T-helper 2 cell treated with Interferon-gamma antibody and Interleukin-4, amounts not matched to agents 100 ng/mL and 5 ng/mL, for 36 hours (primary cell): ENCODE measurements at regions not wholly inside any gene's neighbourhood (a gene's known extent, or its start where the extent isn't known, plus 50 kb on each side); places are given as distances from the start of the nearest gene placed in this dataset.

ENCODE experiments used
- intact Hi-C: fragments of 100-400 bp; cut with micrococcal nuclease; formaldehyde crosslinking; loops from one replicate; pipeline ENCODE4 v1.15.1; 2023

DNA sequence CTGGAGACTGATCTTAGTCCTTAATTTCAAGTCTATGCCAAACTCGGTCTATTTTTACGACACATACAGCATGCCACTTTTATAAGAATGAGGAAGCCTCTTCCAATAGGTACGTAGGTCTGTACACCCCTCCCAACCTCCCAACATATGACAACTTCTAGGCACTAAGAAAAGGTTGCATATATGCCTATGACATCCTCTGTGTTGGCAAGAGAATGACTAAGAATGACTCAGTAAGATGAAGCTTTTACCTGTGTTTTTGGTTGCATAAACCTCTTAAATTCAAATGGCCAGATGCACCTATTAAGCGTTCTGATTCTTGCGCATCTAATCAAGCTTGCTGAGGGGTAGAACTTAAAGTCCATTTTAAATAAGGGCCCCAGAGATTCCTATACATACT, 586.4 kb upstream of the ZEB2 start:
- intact Hi-C loops, result no loop called here

DNA sequence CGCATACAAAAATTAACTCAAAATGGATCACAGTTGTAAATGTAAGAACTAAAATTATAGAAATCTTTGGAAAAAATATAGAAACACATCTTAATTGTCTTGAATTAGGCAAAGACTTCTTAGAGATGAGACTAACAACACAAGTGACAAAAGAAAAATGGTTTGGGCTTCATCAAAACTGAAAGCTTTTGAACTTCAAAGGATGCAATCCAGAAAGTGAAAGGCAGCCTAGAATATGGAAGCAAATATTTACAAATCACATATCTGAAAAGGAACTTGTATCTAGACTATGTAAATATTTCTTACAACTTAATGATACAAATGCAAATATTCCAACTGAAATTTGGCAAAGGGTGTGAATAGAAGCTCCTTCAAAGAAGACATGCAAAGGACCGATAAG, 582.8 kb upstream of the ZEB2 start:
- intact Hi-C loops, result no loop called here

DNA sequence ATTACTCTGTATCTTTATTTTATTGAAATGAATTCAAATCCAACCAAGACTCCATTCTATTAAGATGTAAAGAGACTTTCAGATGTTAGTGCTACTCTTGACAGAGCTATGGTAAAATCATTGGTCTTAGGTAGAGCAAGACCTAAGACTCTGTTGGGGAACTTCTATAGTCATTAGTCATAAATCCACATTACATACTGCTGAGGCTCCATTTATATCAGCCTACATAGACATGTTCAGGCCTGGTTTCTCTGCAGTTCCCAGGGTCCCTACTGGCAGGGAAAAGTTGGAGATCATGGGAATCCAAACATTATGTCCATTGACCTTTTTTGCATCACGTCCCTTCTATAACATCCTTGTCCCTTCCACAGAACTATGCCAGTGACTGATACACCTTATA, 580.4 kb upstream of the ZEB2 start:
- intact Hi-C loops, result no loop called here

DNA sequence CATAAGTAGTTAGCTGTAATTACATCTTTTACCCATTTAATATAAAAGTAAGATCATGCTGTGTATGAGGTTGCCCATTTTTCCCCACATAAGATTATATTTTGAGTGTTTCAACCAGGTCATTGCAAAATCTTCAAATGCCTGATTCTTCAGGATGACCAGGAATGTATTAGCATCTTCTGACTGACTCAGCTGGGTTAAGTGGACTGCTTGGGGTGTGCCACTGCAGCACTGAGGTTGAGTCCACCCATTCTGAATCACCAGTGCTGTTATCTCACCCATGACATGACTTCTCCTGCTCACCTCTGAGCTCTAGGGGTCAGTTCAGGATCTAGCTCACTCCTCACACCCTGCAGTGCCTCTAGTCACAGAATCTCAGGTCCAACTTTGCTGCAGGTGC, 576.7 kb upstream of the ZEB2 start:
- intact Hi-C loops, result no loop called here

DNA sequence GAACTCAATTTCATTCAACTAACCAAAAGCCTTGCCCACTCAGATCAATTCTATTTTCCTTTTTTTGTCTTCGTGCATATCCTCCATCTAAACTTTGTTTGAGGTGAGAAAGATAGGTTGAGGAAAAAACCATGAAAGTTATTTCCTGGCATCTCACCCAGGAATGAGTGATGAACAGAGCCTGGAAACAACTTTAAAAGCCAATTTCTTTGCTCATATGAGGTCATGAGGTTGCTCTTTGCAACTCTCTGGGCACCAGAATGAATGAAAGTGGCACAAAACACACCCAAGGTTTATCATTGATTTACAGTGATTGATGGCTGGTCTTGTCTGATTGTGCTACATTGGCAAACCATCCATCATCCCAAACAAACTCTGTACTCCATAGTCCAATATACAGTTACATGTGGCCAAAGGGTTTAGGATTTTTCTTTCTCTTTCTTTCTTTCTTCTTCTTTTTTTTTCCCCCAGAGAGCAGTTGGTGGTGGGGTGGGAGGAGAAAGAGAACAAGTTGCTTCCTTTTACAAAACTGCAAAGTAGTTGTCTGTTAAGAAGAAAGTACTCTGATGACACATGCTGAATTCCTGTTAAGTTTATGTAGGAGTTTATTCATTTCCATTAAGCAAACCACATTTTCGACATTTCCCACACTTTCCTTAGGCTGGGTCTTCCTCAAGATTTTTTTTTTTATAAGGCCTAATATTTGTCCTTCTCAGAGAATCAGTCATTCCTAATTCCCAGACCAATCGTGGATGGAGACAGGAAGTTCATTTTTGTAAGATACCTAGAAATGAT, 575.9 kb upstream of the ZEB2 start:
- intact Hi-C loops, result no loop called here

DNA sequence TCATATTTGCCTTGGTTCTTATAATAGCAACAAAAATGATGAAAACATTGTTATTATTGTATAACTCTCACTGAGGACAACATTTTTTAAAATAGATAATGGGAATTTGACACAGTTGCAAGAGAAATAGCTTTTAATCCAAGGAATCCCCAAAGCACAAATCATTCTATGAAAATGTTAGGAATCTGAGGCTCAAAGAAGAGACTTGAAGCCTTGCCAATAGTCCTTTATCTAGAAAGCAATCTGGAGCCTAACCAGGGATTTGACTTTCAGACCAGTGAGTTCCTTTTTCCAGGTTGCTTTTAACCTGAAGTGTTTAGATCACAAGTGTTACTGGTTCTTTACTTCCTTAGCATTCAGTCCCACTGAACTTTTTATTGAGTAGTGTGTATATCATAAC, 574.5 kb upstream of the ZEB2 start:
- intact Hi-C loops, result no loop called here

DNA sequence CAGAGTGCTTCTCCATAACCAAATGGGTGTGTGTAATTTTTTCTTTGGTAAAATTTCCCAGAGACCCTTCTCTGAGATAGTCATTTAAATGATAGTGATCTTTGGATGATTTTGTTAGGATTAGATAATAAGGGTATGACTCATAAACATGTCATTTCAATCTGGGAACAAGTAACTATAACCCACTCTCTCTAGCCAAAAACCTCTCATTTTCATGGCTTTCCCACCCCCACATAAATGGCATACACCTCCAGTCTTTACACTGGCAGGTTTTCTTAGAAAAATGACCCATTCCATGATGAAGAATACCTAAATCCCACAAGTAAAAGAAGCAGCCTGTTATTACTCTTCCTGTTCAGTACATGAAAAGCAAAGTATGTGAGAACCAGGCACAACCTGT, 572.0 kb upstream of the ZEB2 start:
- intact Hi-C loops, result no loop called here

DNA sequence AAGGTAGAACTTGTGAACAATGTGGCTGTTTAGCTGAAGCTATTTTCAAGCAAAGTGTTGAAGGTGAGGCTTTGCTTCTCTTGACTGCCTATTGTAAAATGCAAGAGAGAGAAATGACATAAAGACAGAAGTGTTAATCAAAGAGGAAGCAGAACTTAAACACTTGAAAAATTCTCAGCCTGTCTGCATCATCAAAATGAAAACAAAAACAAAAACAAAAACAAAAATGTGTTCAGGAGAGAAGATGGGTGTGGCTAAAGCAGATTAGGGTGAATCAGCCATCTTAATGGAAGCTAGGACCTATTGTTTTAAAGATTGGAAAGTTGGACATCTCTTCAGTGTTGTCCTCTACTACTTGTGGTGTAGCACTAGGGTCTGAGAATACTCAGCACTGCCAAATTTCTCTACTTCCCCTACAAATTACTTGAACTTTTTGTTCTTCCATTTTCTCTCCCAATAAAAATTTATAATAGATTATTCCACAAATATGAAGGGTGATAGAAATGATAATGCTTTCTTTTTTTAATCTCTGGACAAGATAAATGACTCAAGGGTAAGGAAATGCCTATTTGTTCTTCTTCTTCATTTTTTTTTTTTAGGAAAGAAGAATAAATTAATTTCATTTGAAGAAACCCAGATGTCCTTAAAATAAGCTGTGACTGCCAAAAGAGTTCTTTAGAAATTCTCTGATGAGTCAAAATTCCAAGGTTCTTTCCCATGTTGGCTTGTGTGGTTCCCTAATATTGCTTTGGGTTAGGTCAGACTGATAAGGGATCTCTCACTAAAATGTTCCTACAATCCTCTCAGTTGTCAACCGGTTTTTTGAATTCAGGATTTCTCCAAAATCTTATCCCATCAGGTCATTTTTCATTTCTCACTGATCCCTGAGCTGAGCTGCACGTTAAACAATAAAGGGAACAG, 571.2 kb upstream of the ZEB2 start:
- intact Hi-C loops, result no loop called here

DNA sequence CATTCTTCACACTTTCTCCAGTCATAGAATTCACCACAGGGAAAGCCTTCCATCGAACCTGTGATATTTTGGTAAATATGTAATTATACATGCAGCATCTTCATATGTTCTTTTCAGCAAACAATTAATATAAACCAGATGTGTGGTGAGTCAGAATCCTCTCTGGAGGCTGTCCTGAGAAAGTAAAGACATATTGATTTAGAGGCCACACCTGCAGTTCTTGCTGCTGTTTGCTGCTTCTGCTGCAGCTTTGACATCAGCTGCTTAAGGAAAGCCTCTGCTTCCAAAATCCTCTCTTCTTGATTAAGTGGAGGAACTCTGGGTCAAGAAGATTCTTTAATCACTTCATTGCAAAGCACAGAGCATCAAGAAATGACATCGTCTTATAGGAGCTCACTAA, 568.8 kb upstream of the ZEB2 start:
- intact Hi-C loops, result no loop called here

DNA sequence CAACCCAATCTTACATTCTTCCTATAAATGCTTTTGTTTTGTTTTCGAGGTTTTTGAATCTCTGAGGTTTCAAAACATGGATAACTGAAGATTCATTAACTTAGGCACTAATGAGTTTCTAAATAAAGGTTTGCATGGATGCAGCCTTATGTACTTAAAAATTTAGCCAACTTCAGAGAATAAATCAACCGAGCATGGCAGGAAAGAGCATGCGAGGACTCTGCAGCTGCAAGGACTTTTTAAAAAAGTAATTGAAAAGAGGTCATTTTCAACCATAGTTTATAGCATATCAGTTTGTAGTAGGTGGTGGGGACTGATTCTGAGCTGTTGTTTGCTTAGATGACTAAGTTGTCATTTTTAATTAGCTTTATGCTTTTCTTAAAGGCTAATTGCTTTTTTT, 567.0 kb upstream of the ZEB2 start:
- intact Hi-C loops, result no loop called here

DNA sequence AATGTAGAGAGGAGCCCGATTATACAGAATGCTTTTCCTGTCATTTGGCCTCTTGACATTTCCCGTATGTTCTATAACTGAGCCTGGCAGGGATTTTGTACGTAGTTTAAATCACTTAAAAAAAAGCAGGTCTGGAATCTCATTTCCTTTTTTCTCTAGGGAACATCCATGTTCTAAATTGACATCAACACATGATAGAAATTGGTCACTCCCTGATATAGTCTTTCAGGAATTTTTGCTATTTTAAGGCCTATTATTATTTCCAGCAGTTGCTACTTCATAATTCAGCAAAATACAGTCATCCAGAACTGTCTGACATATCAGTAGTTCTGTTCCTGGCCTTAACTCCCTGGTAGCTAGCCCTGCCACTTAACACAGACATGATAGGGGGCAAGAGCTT, 565.7 kb upstream of the ZEB2 start:
- intact Hi-C loops, result no loop called here

DNA sequence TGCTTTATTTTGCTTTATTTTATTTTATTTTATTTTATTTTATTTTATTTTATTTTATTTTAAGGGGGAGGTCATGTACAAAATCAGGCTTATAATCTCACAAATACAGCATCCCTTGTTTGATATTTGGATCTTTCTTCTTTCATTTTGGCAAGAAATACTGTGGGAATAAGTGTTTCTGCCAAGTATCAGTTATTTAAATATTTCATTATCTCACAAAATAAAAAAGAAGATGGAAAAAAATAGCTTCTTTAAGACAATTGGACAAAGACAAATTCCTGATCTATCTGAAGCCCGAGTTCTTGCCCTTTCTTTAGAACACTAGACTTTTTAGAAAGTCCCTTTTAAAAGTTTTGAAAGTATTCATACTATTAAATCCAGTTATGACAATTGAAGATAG, 560.5 kb upstream of the ZEB2 start:
- intact Hi-C loops, result no loop called here

DNA sequence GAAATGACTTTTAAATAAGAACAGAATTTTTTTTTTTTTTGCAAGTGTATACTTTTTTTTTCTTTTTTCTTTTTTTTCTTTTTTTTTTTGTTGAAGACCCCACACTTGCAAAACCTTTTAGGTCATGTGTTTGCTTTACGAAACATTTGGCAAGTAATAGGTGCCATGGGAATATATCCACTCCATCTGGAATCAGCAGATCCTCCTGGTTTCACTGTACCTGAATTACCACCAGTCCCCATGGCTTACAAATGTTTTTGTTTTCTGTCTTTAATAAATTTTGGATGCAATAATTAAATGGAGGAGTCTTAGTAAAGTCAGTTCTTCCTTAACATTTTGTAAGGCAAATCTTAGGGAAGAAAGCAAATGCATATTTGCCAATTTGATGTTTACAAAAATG, 559.7 kb upstream of the ZEB2 start:
- intact Hi-C loops, result no loop called here

DNA sequence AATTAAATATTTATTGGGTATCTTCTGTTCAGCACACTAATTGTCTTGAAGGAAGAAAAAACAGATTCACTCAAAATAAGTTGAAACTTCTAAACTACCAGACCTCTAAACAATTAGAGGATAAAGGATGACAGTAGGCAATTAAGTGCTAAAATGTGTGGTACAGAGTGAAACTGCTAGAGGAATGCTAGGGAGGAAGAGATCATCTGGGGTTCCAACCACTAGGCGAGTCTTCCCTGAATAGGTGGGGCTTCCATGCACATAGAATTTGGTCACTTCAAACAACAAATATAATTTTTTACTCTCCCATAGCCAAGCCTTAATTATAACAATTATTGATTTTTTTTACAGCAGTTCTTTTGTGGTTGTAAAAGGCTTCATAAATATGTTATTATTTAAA, 559.0 kb upstream of the ZEB2 start:
- intact Hi-C loops, result no loop called here

DNA sequence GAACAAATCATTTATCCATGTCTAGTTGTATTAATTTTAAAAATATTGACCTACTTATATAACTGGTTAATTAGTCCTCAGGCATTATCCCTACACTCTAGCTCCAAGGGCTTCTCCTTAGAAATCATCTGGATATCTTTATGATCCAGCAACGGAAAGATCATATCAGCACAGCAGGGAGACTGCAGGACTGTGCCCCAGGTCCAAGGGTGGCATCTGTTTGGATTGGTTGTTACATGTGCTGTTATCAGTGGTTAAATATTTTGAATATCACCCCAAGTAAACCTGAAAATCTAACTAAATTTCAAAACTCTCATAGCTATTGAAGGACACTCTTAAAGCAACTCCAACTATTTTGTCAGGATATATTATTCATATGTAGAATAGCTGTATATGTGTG, 556.2 kb upstream of the ZEB2 start:
- intact Hi-C loops, result no loop called here

DNA sequence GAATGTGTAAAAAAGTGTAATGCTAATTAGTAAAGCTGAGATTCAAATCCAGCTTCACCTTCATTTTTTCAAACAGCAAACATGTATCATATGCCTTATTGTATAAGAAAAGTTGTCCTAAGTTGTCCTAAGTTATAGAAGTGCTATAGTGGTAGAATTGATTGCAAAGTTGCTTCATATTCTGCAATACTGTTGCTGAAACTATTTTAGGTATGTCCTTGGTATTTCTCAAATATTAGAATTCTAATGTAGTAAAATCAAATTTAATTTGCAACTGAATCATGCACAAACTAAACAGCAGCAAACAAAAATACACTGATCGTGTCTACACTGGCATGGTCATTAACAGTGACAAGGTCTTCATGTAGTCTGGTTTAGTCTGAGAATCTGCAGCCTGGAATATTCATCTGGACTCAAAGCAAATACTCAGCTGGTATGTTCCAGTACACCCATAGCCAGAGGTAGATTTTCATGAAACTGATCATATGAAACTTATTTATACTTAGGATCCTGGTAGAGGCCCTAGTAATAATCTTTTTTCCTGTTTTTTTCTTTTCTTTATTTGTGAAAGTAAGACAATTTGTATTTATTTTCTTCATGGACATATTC, 555.6 kb upstream of the ZEB2 start:
- intact Hi-C loops, result no loop called here

DNA sequence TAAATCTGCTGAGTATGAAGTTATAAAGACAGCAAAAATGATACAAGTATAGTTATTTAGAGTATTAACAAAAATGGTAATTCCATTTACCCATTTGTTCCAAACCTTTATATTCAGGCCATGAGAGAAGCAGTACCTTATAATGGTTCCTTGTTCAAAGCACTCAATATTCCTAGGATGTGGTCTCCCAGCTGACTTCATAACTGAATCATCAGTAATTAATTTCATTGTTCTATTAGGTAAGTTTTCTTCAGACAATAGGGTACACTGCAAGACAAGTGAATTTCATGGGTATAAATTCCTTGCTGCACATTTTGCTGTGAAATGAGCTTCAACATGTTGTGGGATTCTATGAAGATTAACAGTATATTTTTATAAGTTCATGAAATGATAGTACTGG, 550.8 kb upstream of the ZEB2 start:
- intact Hi-C loops, result no loop called here

DNA sequence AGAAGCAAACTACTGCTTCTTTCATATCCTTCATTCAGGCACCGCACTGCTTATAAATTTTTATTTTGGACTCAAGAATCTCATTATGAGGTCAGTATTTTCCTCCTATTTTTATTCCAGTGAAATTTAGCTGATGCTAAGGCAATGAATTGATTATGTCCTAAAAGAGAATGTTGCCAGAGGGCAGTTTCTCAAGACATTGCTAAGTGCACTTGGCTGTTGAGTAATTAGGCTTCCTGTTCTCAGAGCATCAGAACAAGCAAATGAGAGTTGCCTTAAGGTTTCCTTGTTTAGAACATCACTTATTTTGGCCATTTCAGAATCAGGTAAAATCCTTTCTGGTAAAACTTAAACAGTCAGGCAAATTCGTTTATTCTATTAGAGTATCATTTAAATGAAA, 548.6 kb upstream of the ZEB2 start:
- intact Hi-C loops, result no loop called here

DNA sequence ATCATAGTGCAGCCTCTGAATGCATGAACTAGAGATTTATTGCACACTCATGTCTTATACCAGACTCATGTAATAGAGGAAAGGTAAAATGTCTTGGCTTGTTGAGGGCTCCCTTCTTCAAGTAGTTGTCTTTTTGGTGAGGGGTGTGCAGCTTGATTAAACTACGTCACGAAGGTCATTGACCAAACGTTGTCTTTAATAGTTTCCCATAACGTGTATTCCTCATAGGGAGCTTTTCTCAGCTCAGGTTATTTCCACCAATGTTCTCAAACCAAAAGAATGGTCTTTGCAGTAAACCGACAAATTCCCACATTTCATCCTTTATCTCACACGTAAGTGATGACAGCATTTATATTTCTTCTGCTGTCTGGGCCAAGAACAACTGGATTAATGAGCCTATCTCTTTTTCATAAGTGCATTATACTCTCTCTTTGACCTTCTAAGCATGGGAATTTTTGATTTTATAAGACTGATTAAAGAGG, 547.7 kb upstream of the ZEB2 start:
- intact Hi-C loops, result no loop called here

DNA sequence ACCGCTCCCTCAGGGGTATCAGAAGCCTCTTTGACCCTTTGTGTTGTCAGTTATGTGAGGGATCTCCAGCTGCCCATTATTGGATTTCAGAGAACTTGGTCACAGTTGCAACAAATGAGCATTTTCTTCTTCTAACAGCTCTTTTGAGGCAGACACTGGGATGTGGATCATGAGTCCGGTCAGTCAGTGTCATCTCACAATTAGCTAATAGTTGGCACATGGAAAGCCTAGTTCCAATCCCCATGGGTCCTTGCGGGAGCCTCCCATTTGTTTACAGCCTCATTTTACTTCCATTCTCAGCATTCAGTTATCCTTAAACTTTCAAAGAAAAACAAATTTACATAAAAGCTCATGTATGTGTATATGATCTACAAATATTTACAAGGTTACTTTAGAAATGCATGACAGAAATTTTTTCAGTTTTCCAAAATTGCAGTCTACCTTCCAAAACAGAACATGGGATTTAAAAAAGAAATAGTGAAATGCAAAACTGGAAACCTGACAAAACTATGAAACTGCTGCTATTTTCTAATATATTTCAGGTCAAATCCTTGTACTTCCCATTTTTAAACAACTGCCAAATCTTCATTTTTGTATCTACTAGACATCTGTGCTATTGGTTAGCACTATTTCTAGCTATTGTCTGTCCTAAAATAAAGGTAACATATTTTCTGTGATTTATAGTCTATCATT, 547.1 kb upstream of the ZEB2 start:
- intact Hi-C loops, result no loop called here

DNA sequence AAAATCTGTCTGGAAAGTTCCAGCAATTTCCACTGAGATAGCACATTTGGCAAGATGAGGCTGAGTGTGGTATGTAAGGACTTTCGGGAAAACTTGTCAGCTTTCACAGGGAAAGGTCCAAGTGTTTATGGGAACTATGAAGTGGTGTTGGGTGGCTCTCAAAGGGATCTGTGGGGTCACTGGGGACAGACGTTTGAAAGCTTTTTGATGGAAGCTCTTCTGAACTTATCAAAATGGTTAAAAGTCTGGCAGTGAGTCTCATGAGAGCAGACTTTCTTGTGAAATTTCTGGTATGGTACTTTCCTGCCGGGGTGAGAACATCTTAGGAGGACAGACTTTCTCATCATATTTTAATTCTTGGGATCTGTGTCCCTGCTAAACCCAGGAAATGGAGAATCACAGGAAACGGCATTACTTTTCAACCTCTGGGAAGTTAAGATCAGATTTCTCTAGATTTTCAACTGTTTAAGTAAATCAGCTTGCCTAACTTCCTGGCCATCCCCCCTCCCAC, 546.3 kb upstream of the ZEB2 start:
- intact Hi-C loops, result no loop called here
